GM19025 (cell line): ENCODE measurements at regions not wholly inside any gene's neighbourhood (a gene's known extent, or its start where the extent isn't known, plus 50 kb on each side); places are given as distances from the start of the nearest gene placed in this dataset.
A peak's percentile ranks its signal among the peaks of the same experiment; 100 is the strongest.
"Not testable (repeated sequence)": the region's sequence is repeated elsewhere in the genome, so short reads cannot be mapped to it uniquely, and the experiment has no call there.

ENCODE experiments used
- ATAC-seq: cut with Tn5 transposase; IDR thresholded peaks from one replicate; pipeline ENCODE4 v1.9.1; 2021; ENCODE audit warnings: mild to moderate bottlenecking, low read depth, moderate library complexity; ENCODE audit not compliant: unreplicated experiment

GRCh38 chr6:86142326-86142725 lies 499.6 kb upstream of the SYNCRIP start:
- no peak for ATAC-seq

GRCh38 chr6:86128130-86128814 lies 485.6 kb upstream of the SYNCRIP start:
- no peak for ATAC-seq

- no peak for ATAC-seq
Observed at GRCh38 chr6:86122086-86122485, 479.4 kb upstream of the SYNCRIP start.

GRCh38 chr6:86118271-86118670 lies 475.6 kb upstream of the SYNCRIP start:
- no peak for ATAC-seq

- no peak for ATAC-seq
Observed at GRCh38 chr6:86107985-86108384, 465.3 kb upstream of the SYNCRIP start.

- ATAC-seq = no peak
Observed at GRCh38 chr6:86087954-86088353, 445.3 kb upstream of the SYNCRIP start.

GRCh38 chr6:86079938-86080337 lies 437.3 kb upstream of the SYNCRIP start:
- ATAC-seq = no peak

- no peak for ATAC-seq
Observed at GRCh38 chr6:86070151-86070550, 427.5 kb upstream of the SYNCRIP start.

- ATAC-seq = not testable (repeated sequence)
Observed at GRCh38 chr6:86065002-86065401, 422.3 kb upstream of the SYNCRIP start.

GRCh38 chr6:86057293-86057980 lies 414.8 kb upstream of the SYNCRIP start:
- not testable (repeated sequence) for ATAC-seq

- no peak for ATAC-seq
Observed at GRCh38 chr6:86045038-86045437, 402.4 kb upstream of the SYNCRIP start.

- ATAC-seq = no peak
Observed at GRCh38 chr6:86042214-86042613, 399.5 kb upstream of the SYNCRIP start.

GRCh38 chr6:86031713-86032112 lies 389.0 kb upstream of the SYNCRIP start:
- ATAC-seq = no peak

GRCh38 chr6:86030875-86031274 lies 388.2 kb upstream of the SYNCRIP start:
- no peak for ATAC-seq

GRCh38 chr6:86028776-86029175 lies 386.1 kb upstream of the SYNCRIP start:
- no peak for ATAC-seq

GRCh38 chr6:86026890-86027289 lies 384.2 kb upstream of the SYNCRIP start:
- ATAC-seq = not testable (repeated sequence)

- peak; percentile 73 for ATAC-seq
Observed at GRCh38 chr6:86017236-86017635, 374.6 kb upstream of the SYNCRIP start.

GRCh38 chr6:86016567-86016966 lies 373.9 kb upstream of the SYNCRIP start:
- no peak for ATAC-seq

GRCh38 chr6:86016077-86016476 lies 373.4 kb upstream of the SYNCRIP start:
- no peak for ATAC-seq

GRCh38 chr6:86012991-86013390 lies 370.3 kb upstream of the SYNCRIP start:
- peak; percentile 45 for ATAC-seq

- ATAC-seq = no peak
Observed at GRCh38 chr6:86010915-86011786, 368.5 kb upstream of the SYNCRIP start.
